ENCODE measurements at regions not wholly inside any gene's neighbourhood (a gene's known extent, or its start where the extent isn't known, plus 50 kb on each side); places are given as distances from the start of the nearest gene placed in this dataset.
"Not testable (repeated sequence)": the region's sequence is repeated elsewhere in the genome, so short reads cannot be mapped to it uniquely, and the experiment has no call there.

- no peak for DNase-seq (ENCODE audit: low read depth)
- TF ChIP-seq CTCF (IDR thresholded peaks at IDR 0.05; ENCODE audit: control insufficient read depth, extremely low read depth, insufficient read depth), result no peak
Measured at GRCh38 chr1:229726061-229726460, 100.0 kb downstream of the URB2 start.

GRCh38 chr1:229729916-229730315 is 103.9 kb downstream of the URB2 start:
- no peak for DNase-seq (ENCODE audit: low read depth)
- H3K4me3 ChIP-seq (ENCODE audit: low read depth, low read length), result no peak overlapping the region
- TF ChIP-seq CTCF (IDR thresholded peaks at IDR 0.05; ENCODE audit: control insufficient read depth, extremely low read depth, insufficient read depth), result no peak

More at GRCh38 chr1:229726061-229726460, 100.0 kb downstream of the URB2 start:
- no peak overlapping the region for H3K4me3 ChIP-seq (ENCODE audit: low read depth, low read length)

GRCh38 chr1:229730573-229730972 is 104.5 kb downstream of the URB2 start:
- no peak overlapping the region for H3K4me3 ChIP-seq (ENCODE audit: low read depth, low read length)
- TF ChIP-seq CTCF (IDR thresholded peaks at IDR 0.05; ENCODE audit: control insufficient read depth, extremely low read depth, insufficient read depth), result no peak
- DNase-seq (ENCODE audit: low read depth), result no peak

- no peak for DNase-seq (ENCODE audit: low read depth)
- no peak overlapping the region for H3K4me3 ChIP-seq (ENCODE audit: low read depth, low read length)
- no peak for TF ChIP-seq CTCF (IDR thresholded peaks at IDR 0.05; ENCODE audit: control insufficient read depth, extremely low read depth, insufficient read depth)
Measured at GRCh38 chr1:229732061-229732460, 106.0 kb downstream of the URB2 start.

- no peak for DNase-seq (ENCODE audit: low read depth)
- no peak overlapping the region for H3K4me3 ChIP-seq (ENCODE audit: low read depth, low read length)
- TF ChIP-seq CTCF (IDR thresholded peaks at IDR 0.05; ENCODE audit: control insufficient read depth, extremely low read depth, insufficient read depth), result no peak
Measured at GRCh38 chr1:229736376-229736775, 110.3 kb downstream of the URB2 start.

GRCh38 chr1:229742614-229743013 is 116.6 kb downstream of the URB2 start:
- H3K4me3 ChIP-seq (ENCODE audit: low read depth, low read length); DNase-seq (ENCODE audit: low read depth): not testable (repeated sequence)

GRCh38 chr1:229749992-229750391 is 123.9 kb downstream of the URB2 start:
- no peak for TF ChIP-seq CTCF (IDR thresholded peaks at IDR 0.05; ENCODE audit: control insufficient read depth, extremely low read depth, insufficient read depth)
- no peak overlapping the region for H3K4me3 ChIP-seq (ENCODE audit: low read depth, low read length)
- no peak for DNase-seq (ENCODE audit: low read depth)
